ENCODE measurements at regions not wholly inside any gene's neighbourhood (a gene's known extent, or its start where the extent isn't known, plus 50 kb on each side); places are given as distances from the start of the nearest gene placed in this dataset.

DNA sequence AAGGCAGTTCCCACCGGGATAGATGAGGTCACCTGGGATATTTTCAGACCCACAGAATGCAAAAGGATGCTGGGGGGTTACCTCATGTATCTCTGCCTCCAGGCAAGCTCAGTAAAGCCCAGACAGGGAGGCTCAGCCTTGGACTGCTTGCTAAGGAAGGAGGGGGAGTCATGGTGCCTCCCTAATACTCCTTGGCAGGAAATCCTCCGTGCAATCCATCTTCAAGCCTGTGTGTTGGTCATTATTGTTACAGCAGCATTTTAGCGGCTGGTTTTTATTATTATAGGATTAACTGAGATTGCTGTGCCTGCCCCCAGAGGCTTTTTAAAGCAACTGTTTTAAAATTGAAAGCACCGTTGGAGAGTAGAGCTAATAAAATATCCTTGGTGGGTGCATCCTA lies 188.5 kb upstream of the UBL3 start:
- ChIA-PET CTCF (interaction anchor here (1.4 kb wide), 1 partner anchor 10 kb away, joined by 5 read pairs; no protein-coding TSS in a partner anchor), POLR2A (no interaction called here)
- Mint-ChIP-seq H3K36me3 (ENCODE audit: insufficient read depth, unreplicated experiment) (no peaks in the 10 kb centered on the region), H3K4me1 (ENCODE audit: insufficient read depth, unreplicated experiment) (peaks cover 2% of the 10 kb centered on the region), H3K4me3 (ENCODE audit: unreplicated experiment) (no peak overlapping the region), H3K9me3 (ENCODE audit: unreplicated experiment) (no peaks in the 10 kb centered on the region), H3K27me3 (ENCODE audit: insufficient read depth, unreplicated experiment) (no peaks in the 10 kb centered on the region), H3K27ac (ENCODE audit: low read depth, unreplicated experiment) (no peak overlapping the region)
- TF ChIP-seq, protein P1, sequence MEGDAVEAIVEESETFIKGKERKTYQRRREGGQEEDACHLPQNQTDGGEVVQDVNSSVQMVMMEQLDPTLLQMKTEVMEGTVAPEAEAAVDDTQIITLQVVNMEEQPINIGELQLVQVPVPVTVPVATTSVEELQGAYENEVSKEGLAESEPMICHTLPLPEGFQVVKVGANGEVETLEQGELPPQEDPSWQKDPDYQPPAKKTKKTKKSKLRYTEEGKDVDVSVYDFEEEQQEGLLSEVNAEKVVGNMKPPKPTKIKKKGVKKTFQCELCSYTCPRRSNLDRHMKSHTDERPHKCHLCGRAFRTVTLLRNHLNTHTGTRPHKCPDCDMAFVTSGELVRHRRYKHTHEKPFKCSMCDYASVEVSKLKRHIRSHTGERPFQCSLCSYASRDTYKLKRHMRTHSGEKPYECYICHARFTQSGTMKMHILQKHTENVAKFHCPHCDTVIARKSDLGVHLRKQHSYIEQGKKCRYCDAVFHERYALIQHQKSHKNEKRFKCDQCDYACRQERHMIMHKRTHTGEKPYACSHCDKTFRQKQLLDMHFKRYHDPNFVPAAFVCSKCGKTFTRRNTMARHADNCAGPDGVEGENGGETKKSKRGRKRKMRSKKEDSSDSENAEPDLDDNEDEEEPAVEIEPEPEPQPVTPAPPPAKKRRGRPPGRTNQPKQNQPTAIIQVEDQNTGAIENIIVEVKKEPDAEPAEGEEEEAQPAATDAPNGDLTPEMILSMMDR (IDR thresholded peaks at IDR 0.05; ENCODE audit: unreplicated experiment): no peak
- intact Hi-C loops (cut with micrococcal nuclease): no loop called here
- no TSS peak for BruUV-seq (replicated peaks)
- DNase-seq (ENCODE audit: unreplicated experiment): no peak

DNA sequence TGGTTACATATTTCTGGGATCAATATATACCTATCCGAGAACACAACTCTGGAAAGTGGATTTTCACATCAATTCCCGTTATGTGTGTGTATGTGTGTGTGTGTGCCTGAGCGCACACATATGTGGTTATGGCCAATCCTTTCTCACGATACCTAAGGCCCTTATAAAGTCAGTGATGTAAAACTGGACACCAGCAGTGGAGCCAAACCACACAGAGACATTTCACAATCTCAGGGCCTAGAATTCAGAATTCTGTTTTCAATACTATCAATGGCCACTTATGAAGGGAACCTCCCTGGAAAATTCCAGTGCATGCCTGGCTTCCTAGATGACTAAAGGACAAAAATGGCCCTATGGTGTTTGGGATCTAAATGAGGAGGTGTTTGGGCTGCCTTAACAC lies 187.3 kb upstream of the UBL3 start:
- H3K4me3 Mint-ChIP-seq (ENCODE audit: unreplicated experiment): no peak overlapping the region
- H3K27me3 Mint-ChIP-seq (ENCODE audit: insufficient read depth, unreplicated experiment): no peaks in the 10 kb centered on the region
- peaks cover 13% of the 10 kb centered on the region for H3K4me1 Mint-ChIP-seq (ENCODE audit: insufficient read depth, unreplicated experiment)
- POLR2A ChIA-PET: no interaction called here
- TF ChIP-seq, protein P1 (IDR thresholded peaks at IDR 0.05; ENCODE audit: unreplicated experiment): no peak
- H3K36me3 Mint-ChIP-seq (ENCODE audit: insufficient read depth, unreplicated experiment): no peaks in the 10 kb centered on the region
- H3K27ac Mint-ChIP-seq (ENCODE audit: low read depth, unreplicated experiment): no peak overlapping the region
- no TSS peak for BruUV-seq (replicated peaks)
- no peak for DNase-seq (ENCODE audit: unreplicated experiment)
- intact Hi-C loops (cut with micrococcal nuclease): no loop called here
- no peaks in the 10 kb centered on the region for H3K9me3 Mint-ChIP-seq (ENCODE audit: unreplicated experiment)
- CTCF ChIA-PET: no interaction called here

DNA sequence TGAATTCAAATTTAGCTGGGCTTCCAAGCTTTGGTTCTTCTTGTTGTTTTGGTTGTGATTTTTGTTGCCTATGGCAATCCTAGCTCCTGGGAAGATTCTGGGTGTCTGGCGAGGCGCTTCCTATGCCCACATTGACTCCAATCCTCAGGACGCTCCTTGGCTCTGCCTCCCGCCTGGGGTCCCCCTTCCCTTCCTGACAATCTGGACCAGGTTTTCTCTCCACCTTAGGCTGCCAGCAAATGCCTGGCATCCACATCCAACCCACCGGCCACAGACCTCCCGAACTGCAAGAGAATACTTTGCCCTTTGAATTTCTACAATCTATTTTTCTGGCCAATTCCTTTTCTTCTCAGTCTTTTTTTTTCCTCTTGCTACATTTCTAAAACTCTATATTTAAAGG lies 186.9 kb upstream of the UBL3 start:
- peaks cover 13% of the 10 kb centered on the region for H3K4me1 Mint-ChIP-seq (ENCODE audit: insufficient read depth, unreplicated experiment)
- no peaks in the 10 kb centered on the region for H3K9me3 Mint-ChIP-seq (ENCODE audit: unreplicated experiment)
- H3K4me3 Mint-ChIP-seq (ENCODE audit: unreplicated experiment): no peak overlapping the region
- ChIA-PET CTCF (no interaction called here), POLR2A (no interaction called here)
- H3K36me3 Mint-ChIP-seq (ENCODE audit: insufficient read depth, unreplicated experiment): no peaks in the 10 kb centered on the region
- TF ChIP-seq, protein P1 (IDR thresholded peaks at IDR 0.05; ENCODE audit: unreplicated experiment): no peak
- DNase-seq (ENCODE audit: unreplicated experiment): no peak
- BruUV-seq (replicated peaks): no TSS peak
- no peaks in the 10 kb centered on the region for H3K27me3 Mint-ChIP-seq (ENCODE audit: insufficient read depth, unreplicated experiment)
- H3K27ac Mint-ChIP-seq (ENCODE audit: low read depth, unreplicated experiment): no peak overlapping the region
- intact Hi-C loops (cut with micrococcal nuclease): no loop called here

GRCh38 chr13:30034458-30034795 lies 184.0 kb upstream of the UBL3 start:
- BruUV-seq (replicated peaks): no TSS peak
- no peak overlapping the region for H3K4me3 Mint-ChIP-seq (ENCODE audit: unreplicated experiment)
- TF ChIP-seq, protein P1 (IDR thresholded peaks at IDR 0.05; ENCODE audit: unreplicated experiment): no peak
- ChIA-PET CTCF (no interaction called here), POLR2A (no interaction called here)
- DNase-seq (ENCODE audit: unreplicated experiment): no peak
- H3K9me3 Mint-ChIP-seq (ENCODE audit: unreplicated experiment): no peaks in the 10 kb centered on the region
- no peaks in the 10 kb centered on the region for H3K36me3 Mint-ChIP-seq (ENCODE audit: insufficient read depth, unreplicated experiment)
- no peaks in the 10 kb centered on the region for H3K27me3 Mint-ChIP-seq (ENCODE audit: insufficient read depth, unreplicated experiment)
- H3K4me1 Mint-ChIP-seq (ENCODE audit: insufficient read depth, unreplicated experiment): peaks cover 13% of the 10 kb centered on the region
- H3K27ac Mint-ChIP-seq (ENCODE audit: low read depth, unreplicated experiment): no peak overlapping the region
- intact Hi-C loops (cut with micrococcal nuclease): no loop called here

Measured in MCF 10A (cell line).